ENCODE measurements at regions not wholly inside any gene's neighbourhood (a gene's known extent, or its start where the extent isn't known, plus 50 kb on each side); places are given as distances from the start of the nearest gene placed in this dataset.
"Not testable (repeated sequence)": the region's sequence is repeated elsewhere in the genome, so short reads cannot be mapped to it uniquely, and the experiment has no call there.

DNA sequence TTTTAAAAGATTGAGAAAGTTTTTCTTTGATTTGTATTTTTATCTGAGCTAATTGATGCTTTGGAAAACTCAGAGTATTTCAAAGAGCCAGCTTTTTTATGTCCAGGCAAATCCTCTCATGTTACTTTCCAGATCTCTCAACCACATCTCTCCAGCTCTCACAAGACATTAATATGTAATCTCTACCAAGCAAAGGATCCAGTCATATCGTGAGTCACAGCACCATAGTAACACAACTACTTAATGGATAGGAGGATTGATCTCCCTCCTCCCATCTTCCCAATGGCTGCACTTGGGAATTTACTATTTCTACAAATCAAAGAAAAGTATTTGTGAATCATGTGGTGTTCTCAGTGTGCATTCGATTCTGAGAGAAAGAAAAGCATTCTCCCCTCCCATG, 63.3 kb downstream of the POU4F1 start:
- DNase-seq (ENCODE audit: low spot score) = no peak

DNA sequence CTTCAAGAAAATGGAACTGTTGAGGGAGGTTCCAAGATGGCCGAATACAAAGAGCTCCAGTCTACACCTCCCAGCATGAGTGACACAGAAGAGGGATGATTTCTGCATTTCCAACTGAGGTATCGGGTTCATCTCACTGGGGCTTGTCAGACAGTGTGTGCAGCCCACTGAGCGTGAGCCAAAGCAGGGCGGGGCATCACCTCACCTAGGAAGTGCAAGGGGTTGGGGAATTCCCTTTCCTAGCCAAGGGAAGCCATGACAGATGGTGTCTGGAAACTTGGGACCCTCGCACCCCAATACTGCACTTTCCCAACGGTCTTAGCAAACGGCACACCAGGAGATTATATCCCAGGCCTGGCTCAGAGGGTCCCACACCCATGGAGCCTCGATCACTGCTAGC, 77.3 kb downstream of the POU4F1 start:
- not testable (repeated sequence) for DNase-seq (ENCODE audit: low spot score)

DNA sequence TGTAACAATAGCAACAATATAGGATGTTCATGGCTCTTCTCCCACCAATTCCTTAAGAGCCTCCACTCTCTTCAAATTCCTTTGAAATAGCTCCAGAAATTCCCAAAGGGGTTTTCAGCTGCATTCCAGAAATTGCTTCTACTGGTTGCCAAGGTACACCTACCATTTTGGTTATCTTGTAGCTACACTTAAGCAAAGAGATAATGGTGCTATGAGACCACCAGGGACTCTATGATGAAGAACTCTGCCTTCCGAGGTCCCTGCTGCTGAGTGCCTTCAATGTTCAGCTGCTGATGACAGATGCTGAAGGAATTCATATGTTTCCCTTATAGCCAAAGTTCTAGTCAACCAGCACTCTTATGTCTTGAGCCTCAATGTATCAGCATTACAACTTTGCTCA, 78.4 kb downstream of the POU4F1 start:
- no peak for DNase-seq (ENCODE audit: low spot score)

DNA sequence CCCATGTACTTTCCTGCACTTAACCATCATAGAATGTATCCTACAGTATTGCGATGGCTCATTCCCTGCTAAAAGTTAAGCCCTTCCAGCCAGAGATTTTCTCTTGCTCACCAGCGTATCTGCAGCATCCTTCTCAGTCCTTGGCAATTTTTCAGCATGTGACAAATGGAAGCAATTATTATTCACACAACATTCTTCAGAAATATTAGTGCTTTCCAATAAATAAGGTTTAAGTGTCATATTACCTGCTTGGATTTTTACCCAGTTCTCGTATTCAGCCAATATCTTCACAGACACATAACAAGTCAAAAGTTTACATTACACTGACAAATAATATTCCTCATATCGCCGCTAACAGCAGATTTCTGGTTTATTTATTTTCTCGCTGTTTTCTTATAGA, 82.3 kb downstream of the POU4F1 start:
- no peak for DNase-seq (ENCODE audit: low spot score)

DNA sequence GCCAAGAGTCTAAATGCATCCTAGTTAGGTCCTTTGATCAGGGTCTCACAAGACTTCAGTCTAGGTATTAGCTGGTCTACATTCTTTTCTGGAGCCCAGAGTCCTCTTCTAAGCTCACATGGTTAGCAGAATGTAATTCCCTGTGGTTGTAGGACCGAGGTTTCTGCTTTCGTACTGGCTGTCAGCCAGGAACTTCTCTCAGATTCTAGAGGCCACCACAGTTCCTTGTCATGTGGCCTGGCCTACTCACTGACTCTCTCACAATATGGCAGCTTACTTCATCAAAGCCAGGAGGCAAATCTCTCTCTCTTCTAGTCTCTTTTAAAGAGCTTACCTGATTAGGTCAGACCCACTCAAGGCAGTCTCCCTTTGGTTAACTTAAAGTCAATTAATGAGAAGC, 82.9 kb downstream of the POU4F1 start:
- DNase-seq (ENCODE audit: low spot score) = no peak

DNA sequence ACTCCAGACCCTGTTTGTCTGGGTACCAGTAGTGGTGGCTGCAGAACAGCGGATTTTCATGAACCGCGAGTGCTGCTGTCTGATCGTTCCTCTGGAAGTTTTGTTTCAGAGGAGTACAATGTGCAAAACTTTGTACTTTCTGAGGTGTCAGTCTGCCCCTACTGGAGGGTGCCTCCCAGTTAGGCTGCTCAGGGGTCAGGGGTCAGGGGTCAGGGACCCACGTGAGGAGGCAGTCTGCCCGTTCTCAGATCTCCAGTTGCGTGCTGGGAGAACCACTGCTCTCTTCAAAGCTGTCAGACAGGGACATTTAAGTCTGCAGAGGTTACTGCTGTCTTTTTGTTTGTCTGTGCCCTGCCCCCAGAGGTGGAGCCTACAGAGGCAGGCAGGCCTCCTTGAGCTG, 84.9 kb downstream of the POU4F1 start:
- DNase-seq (ENCODE audit: low spot score) = not testable (repeated sequence)

DNA sequence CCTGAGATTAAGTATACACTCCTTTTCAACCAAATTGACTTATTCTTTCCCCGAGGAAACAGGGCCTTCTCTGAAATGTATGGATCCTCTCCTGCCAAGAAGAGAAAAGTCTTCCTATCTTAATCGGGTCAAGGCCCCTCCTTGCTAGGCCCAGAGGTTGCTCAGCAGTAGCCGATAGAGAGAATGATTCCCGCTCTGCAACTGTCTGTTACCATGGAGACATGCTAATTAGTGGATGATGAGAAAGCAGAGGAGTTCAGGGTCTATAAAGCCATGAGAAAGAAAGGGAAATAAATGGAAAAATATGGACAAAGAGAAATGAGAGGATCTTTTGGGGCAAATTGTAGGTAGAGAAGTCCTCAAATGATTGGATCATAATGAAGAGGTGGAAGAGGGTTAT, 103.5 kb downstream of the POU4F1 start:
- no peak for DNase-seq (ENCODE audit: low spot score)

DNA sequence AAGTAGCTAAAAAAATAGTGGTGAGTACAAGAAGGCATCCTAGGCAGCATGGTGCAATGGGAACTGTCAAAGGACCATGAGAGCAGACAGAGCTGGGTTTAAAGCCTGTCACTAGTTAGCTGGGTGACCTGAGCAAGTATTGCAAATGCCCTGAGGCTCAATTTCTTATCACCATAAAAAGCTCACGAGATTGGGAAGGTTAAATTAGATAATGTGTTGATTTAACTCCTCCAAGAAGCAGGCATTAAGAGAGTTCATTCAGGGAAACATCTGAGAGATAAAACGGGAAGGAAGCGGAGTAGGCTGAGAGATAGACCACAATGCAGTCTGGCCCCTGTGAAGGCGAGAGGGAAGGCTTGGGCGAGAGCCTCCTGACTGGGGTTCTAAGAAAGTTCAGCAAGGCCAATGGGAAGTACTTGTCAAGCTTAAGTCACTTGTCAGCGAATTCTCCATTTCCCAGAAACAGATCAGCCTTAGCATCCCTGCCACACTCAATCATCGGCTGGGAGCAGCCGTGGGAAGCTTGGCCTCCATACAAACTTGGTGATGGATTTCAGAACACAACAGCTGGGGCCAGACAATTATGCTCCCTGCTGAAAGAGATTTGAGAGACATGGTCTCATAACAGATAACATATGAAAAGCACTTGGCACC, 105.5 kb downstream of the POU4F1 start:
- no peak for DNase-seq (ENCODE audit: low spot score)

DNA sequence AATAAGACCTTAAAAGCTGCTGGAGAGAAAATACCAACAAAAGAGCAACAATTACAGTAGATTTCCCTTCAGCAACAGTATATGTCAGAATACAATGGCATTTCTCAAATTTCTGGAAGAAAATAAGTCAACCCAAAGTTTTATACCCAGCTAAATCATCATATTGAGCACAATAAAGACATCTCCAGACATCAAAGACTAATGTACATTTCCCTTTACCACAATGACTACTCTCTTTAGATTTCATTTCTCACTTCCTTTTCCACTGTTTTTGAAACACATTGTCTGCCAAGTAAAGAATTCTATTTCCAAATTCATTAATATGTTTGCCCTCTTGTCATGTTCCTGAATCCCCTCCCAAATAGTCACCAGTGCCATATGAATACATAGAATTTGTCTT, 111.4 kb downstream of the POU4F1 start:
- DNase-seq (ENCODE audit: low spot score) = no peak

DNA sequence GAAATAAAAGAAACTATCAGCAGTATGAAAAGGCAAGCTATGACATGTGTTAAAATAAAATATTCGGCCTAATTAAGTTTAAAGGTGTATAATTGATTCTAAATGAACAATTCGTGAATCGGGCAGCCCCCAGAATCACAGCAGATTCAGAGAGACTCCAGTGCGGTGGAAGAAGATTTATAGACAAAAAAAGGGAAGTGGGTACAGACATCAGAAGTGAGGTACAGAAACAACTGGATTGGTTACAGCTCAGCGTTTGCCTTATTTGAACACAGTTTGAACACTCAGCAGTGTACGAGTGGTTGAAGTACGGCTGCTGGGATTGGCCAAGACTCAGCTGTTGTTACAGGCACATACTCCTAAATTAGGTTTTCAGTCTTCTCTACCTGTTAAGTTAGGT, 113.1 kb downstream of the POU4F1 start:
- DNase-seq (ENCODE audit: low spot score) = not testable (repeated sequence)

DNA sequence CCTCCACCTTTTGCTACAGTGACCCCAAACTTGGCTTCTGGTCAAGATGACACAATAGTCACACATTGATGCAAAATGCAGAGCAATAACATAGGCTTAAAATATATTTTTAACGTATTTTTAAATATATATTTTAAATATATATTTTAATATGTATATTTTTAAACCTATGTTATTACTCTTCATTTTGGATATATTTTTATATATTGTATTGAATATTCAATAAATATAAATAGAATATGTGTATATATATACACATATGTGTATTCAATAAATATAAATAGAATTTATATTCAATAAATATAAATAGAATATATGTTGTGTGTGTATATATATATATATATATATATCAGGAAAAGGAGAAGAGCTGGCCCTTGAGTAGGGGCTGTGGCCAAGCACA, 115.6 kb downstream of the POU4F1 start:
- no peak for DNase-seq (ENCODE audit: low spot score)

DNA sequence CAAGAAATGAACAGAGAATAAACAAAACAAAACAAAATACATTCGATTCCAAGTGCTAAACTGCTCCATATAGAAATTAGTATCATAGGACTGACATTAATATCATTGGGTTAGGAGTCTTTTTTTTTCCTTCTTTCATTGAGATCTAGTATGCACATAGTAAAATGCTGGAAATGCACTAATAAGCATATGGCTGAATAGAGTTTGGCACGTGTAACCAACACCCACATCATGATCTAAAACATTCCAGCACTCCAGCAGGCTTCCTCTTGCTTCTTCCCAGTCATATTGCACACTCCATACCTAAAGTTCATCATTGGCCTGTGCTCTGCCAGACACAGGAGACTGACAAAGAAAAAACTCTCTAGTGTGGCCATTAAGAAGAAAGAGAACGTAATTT, 117.5 kb downstream of the POU4F1 start:
- no peak for DNase-seq (ENCODE audit: low spot score)

DNA sequence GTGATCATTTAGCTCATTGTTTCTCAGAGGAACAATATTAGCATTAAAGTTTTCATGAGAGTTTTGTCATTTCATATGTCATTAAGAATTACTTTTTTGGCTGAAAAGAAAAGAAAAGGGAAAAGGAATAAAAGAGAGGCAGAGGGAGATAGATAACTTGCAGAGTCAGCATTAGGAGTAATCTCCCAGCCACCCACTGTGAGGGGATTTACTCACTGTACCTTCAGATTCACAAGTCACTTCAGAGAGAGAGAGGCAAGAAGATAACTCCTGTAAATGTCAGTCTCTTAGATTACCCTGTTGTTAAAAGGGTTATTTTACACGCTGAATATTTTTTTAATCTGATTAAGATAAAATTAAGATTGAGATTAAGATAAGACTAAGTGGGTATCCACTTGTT, 125.2 kb downstream of the POU4F1 start:
- DNase-seq (ENCODE audit: low spot score) = no peak

DNA sequence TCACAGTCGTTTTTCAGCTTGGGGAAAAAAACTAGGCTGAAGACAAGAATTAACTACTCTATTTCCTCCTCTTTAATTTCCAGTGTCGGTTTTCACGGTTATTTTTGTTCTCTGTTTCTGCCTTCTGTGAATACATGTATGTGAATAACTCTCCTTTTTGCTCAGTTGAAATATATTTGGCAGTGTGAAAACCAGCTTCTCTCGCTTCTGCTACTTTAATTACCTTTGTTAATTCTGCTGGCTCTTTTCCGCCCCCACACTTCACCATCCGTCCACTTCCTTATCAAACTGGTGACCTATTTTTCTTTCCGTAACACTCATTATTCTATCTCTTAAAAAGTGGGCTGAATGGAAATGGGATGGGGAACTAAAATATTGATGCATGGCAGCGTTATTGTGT, 126.4 kb downstream of the POU4F1 start:
- DNase-seq (ENCODE audit: low spot score) = no peak

DNA sequence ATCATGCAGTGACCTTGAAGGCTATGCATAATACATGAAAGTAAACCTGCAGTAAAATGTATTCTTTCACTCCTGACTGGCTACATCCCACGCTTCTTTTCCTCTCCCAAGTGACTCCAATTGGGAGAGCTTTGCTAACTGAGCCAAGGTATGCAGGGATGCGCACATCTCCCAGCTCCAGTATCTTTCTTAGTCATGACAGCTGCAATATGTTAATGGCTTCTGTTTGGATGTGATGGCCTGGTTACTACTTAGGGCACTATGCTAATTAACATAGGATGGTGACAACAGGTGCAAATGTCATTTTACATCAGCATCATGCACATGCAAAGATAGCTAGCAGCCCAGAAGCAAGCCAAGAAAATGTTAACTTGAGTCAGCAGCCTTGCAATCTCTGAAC, 134.7 kb downstream of the POU4F1 start:
- no peak for DNase-seq (ENCODE audit: low spot score)

DNA sequence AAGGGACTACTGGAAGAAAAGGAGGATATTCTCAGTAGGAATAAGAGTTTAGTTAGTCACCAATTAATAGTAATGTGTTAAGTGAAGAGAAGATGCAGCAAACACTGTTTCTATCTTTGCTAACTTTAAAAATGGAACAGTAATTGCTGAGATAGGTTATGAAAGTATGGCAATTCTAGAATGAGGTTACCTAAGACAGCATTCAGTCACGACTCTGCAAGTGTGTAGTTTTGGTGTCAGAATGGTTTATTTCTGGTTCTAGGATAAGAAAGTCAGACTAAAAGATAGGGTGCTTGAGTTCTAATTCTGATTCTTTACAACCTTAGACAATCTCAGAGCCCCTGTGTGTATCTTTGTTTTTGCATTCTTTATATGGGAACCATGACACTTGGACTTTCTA, 138.1 kb downstream of the POU4F1 start:
- DNase-seq (ENCODE audit: low spot score) = no peak

DNA sequence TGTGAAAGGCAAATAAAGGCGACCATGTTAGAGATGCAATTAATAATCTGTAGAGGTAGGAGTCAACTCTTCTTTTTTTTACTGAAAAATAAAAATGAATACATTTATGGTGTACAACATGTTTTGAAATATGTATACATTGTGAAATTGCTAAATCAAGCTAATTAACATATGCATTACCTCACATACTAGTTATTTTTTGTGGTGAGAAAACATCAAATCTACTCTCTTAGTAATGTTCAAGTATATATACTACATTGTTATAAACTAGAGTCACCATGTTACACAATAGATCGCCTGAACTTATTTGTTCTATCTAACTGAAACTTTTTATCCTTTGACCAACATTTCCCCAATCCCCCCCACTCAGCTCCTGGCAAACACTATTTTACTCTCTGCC, 143.2 kb downstream of the POU4F1 start:
- no peak for DNase-seq (ENCODE audit: low spot score)

DNA sequence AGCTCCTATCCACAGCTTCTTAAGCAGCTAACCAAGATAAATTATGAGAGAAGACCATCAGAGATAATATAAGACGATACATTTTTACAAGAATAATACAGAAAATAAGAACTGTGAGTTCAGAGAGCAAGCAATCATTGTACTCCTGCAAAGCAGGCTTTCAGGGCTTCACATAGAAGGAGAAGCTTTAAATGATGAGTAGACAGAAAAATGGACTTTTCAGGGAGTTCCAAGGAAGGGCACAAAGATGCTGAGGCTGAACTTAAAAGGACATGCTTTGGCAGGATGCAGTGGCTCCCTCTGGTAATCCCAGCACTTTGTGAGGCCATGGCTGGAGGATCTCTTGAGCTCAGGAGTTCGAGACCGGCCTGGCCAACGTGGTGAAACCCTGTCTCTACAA, 159.5 kb downstream of the POU4F1 start:
- DNase-seq (ENCODE audit: low spot score) = no peak

DNA sequence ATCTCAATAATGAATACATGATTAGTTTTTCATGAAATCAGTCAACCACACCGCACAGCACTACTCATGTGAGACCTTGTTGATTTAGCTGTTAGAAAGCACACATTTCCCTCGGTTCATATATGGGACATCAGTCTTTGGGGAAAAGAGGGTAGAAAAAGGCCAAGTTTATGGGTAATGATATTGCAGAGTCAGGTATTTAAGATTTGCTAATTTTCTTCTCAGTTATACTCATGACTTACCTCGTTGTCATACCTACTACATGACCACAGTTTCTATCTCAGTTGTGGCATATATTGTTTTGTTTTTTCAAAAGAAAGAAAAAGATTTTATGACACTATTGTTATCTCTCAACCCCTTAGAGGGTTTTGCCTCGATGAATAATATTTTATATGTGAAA, 165.6 kb downstream of the POU4F1 start:
- DNase-seq (ENCODE audit: low spot score) = no peak

DNA sequence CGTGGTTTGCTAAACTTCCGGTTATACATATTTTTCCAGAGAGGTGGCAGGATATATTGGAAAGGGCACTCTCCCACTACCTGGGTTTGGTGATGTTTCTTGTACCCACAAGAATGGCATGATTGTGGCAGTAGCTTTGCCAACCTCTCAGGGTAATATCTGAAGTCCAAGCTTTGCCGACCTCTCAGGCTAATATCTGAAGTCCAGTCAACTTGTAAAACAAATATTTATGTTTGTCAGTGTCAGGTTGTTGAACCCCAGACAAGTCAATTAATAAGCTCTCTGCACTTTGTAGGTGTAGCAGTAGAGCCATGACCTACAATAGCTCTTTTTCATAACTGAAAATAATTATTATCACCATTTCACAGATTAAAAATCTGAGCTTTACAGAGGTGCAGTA, 167.0 kb downstream of the POU4F1 start:
- no peak for DNase-seq (ENCODE audit: low spot score)

DNA sequence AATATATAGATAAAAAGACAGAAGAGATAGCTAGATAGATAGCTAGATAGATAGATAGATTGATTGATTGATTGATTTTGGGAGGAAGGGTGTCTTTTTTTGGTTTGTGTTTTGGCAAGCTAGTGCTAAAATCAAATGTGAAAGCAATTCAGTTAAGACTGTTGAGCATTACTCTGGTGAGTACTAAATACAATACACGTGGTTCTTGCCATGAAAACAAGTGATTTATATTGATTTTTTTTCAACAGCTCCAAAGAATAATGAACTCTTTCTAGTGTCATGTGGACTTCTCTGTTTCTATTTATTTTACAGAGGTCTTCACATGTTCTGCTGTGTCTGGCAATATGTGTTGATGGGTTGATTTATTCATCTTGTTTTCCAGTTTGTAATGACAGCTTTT, 172.0 kb downstream of the POU4F1 start:
- DNase-seq (ENCODE audit: low spot score) = no peak

DNA sequence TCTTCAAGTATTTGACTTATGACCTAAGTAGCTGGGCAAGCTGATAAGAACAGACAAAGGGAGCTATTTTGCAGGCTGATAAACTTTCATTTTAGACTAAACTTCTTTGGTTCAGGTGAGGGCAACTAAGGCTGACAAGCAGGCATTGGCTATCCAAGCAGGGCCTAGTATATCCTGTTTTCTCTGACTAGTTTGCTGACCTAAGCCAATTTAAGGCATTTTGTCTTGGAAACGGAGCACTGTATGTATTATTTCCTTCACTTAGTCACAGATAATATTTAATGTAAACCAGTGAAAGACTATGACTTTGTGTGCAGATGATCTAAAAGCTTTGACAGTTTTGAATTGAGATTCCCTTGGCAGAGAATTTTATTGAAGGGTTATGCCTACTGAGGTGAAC, 172.5 kb downstream of the POU4F1 start:
- no peak for DNase-seq (ENCODE audit: low spot score)

DNA sequence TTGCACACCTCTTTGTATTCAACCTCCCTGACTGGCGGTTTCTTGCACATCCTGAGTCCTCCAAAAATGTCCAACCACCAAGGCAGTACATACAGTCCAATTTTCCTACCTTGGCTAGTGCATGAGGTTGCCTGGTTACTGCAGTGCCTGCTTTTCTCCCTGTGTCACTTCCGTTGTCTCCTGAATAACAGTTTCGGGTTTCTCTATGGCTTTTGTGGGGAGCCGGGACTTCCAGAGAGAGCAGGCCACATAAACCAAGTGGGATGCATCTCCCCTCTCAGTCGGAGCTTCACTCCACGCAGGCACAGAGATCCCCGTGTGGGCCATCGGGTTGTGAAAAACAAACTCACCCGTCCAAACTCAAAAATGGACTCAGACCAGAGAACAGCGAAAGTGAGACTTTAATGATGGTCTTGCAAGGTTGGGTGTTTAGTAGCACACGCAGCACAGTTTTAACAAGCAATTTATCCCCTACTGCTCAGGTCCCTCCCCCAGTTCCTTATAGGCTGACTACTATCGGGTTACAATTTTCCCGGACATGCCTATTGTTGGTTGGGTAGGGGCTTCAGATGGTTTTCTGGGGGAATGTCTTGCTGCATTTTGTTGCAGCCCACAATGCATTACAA, 173.1 kb downstream of the POU4F1 start:
- no peak for DNase-seq (ENCODE audit: low spot score)

DNA sequence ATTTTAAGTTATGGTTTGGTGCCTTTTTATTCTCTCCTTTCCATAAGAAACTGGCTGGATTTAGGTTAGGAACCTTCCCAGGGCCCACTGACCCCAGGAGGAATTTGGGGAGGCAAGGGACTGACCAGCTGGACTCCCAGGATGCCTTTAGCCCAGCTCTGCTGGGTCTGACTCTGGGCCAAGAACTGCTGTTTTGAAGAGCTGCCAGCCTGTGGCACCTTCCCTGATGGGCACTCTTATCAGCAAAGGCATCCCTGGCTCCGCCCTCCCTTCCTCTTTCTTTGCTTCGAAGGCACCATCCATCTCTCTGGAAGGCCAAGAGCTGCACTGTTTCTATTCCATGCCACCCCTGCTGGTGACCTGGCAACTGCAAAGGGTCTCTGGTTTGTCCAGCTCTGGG, 174.7 kb downstream of the POU4F1 start:
- DNase-seq (ENCODE audit: low spot score) = no peak
